OCI-LY3 (cell line): ENCODE measurements at regions not wholly inside any gene's neighbourhood (a gene's known extent, or its start where the extent isn't known, plus 50 kb on each side); places are given as distances from the start of the nearest gene placed in this dataset.

Experiments
- CTCF ChIP-seq: fragments of 200-600, 300-600 bp; sonication (generic); IDR thresholded peaks from 2 replicates; pipeline ENCODE4 v1.5.1; 2014; ENCODE audit warnings: antibody characterized with exemption, low read length, low read depth
- EZH2phosphoT487 ChIP-seq: fragments of 200-600 bp; shearing (Covaris generic); IDR thresholded peaks from 2 replicates; pipeline ENCODE4 v1.6.1; 2018; ENCODE audit warnings: antibody characterized with exemption, mixed run types, low read depth

- TF ChIP-seq EZH2phosphoT487 (no peak), CTCF (no peak)
These were observed 71.0 kb upstream of the ZP4 start for GRCh38 chr1:237961754-237962153.
